ENCODE measurements at regions not wholly inside any gene's neighbourhood (a gene's known extent, or its start where the extent isn't known, plus 50 kb on each side); places are given as distances from the start of the nearest gene placed in this dataset.

GRCh38 chr15:60110909-60111308 is 106.8 kb downstream of the FOXB1 start:
- TF ChIP-seq CTCF (IDR thresholded peaks at IDR 0.05; ENCODE audit: insufficient read depth, low read depth, low read length) = no peak
- no peak for TF ChIP-seq EZH2 (IDR thresholded peaks at IDR 0.05; ENCODE audit: insufficient read depth, low read length)
